Tibial nerve (tissue), 3 donors: ENCODE measurements at regions not wholly inside any gene's neighbourhood (a gene's known extent, or its start where the extent isn't known, plus 50 kb on each side); places are given as distances from the start of the nearest gene placed in this dataset.

Experiments used
- POLR2A ChIP-seq, 2 donors: fragments of 450-650 bp; IDR thresholded peaks; one replicate each; pipeline ENCODE4 v1.6.1; 2017; ENCODE audit warnings: antibody characterized with exemption in 2 of 2, mild to moderate bottlenecking in 2 of 2, moderate library complexity in 2 of 2
- TF ChIP-seq, protein P1 (sequence below), 5 experiments: fragments of 200-600 bp in 3 of 5; fragments of 450-650 bp in 2 of 5; sonication (generic) in 3 of 5; IDR thresholded peaks; one replicate each; pipeline ENCODE4 v1.5.1; 2016 to 2019; ENCODE audit warnings: antibody characterized with exemption in 5 of 5, mild to moderate bottlenecking in 3 of 5, moderate library complexity in 2 of 5

GRCh38 chr6:19632230-19632629 lies 204.9 kb upstream of the ID4 start:
- TF ChIP-seq, protein P1, sequence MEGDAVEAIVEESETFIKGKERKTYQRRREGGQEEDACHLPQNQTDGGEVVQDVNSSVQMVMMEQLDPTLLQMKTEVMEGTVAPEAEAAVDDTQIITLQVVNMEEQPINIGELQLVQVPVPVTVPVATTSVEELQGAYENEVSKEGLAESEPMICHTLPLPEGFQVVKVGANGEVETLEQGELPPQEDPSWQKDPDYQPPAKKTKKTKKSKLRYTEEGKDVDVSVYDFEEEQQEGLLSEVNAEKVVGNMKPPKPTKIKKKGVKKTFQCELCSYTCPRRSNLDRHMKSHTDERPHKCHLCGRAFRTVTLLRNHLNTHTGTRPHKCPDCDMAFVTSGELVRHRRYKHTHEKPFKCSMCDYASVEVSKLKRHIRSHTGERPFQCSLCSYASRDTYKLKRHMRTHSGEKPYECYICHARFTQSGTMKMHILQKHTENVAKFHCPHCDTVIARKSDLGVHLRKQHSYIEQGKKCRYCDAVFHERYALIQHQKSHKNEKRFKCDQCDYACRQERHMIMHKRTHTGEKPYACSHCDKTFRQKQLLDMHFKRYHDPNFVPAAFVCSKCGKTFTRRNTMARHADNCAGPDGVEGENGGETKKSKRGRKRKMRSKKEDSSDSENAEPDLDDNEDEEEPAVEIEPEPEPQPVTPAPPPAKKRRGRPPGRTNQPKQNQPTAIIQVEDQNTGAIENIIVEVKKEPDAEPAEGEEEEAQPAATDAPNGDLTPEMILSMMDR (IDR thresholded peaks at IDR 0.05), result no peak
- no peak for TF ChIP-seq POLR2A (IDR thresholded peaks at IDR 0.05)
